ENCODE measurements at regions not wholly inside any gene's neighbourhood (a gene's known extent, or its start where the extent isn't known, plus 50 kb on each side); places are given as distances from the start of the nearest gene placed in this dataset.

DNA sequence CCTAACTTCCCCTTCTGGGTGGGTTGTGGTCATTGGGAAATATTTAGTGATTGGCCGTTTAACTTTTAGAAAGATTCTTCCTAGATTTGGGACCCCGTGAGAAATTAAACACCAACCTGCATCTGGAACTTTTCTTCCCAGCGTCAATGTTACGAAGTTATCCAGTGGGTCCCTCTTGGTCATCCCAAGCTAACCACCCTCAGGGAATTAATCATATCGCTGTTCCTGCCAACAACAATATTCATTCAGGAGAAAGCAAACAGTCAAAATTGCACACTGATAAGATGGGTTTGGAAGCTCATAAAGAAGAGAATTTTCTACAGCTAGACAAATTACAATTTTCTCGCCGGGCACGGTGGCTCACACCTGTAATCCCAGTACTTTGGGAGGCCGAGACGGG is 121.2 kb upstream of the STX18 start:
- WGBS, 2 donors = 76 to 85% methylated on average over 10 of the region's 10 CpGs
- DNase-seq (no peak), ATAC-seq (no peak)
- intact Hi-C loops (cut with DNase I) = no loop called here
- no peaks in the 10 kb centered on the region for H3K36me3 ChIP-seq (replicated peaks in 1 of 2; ENCODE audit: insufficient read depth in 1 of 2, low read depth in 2 of 2)
- H3K27me3 ChIP-seq = no peaks in the 10 kb centered on the region
- H3K4me3 ChIP-seq = no peak overlapping the region
- no peaks in the 10 kb centered on the region for H3K9me3 ChIP-seq
- no peak overlapping the region for H3K27ac ChIP-seq
- no peaks in the 10 kb centered on the region for H3K4me1 ChIP-seq
- no peak for TF ChIP-seq POLR2A (IDR thresholded peaks at IDR 0.05)
- TF ChIP-seq, protein P1, sequence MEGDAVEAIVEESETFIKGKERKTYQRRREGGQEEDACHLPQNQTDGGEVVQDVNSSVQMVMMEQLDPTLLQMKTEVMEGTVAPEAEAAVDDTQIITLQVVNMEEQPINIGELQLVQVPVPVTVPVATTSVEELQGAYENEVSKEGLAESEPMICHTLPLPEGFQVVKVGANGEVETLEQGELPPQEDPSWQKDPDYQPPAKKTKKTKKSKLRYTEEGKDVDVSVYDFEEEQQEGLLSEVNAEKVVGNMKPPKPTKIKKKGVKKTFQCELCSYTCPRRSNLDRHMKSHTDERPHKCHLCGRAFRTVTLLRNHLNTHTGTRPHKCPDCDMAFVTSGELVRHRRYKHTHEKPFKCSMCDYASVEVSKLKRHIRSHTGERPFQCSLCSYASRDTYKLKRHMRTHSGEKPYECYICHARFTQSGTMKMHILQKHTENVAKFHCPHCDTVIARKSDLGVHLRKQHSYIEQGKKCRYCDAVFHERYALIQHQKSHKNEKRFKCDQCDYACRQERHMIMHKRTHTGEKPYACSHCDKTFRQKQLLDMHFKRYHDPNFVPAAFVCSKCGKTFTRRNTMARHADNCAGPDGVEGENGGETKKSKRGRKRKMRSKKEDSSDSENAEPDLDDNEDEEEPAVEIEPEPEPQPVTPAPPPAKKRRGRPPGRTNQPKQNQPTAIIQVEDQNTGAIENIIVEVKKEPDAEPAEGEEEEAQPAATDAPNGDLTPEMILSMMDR (IDR thresholded peaks at IDR 0.05) = no peak

GRCh38 chr4:4662230-4662629 is 120.4 kb upstream of the STX18 start:
- DNase-seq (no peak), ATAC-seq (no peak)
- Histone ChIP-seq H3K4me3 (no peak overlapping the region), H3K4me1 (no peaks in the 10 kb centered on the region), H3K27ac (no peak overlapping the region), H3K27me3 (no peaks in the 10 kb centered on the region), H3K9me3 (no peaks in the 10 kb centered on the region), H3K36me3 (replicated peaks in 1 of 2; ENCODE audit: insufficient read depth in 1 of 2, low read depth in 2 of 2) (no peaks in the 10 kb centered on the region)
- WGBS, 2 donors = 85% methylated on average over 2 of the region's 2 CpGs
- TF ChIP-seq, protein P1 (IDR thresholded peaks at IDR 0.05) = no peak
- no peak for TF ChIP-seq POLR2A (IDR thresholded peaks at IDR 0.05)
- intact Hi-C loops (cut with DNase I) = no loop called here

DNA sequence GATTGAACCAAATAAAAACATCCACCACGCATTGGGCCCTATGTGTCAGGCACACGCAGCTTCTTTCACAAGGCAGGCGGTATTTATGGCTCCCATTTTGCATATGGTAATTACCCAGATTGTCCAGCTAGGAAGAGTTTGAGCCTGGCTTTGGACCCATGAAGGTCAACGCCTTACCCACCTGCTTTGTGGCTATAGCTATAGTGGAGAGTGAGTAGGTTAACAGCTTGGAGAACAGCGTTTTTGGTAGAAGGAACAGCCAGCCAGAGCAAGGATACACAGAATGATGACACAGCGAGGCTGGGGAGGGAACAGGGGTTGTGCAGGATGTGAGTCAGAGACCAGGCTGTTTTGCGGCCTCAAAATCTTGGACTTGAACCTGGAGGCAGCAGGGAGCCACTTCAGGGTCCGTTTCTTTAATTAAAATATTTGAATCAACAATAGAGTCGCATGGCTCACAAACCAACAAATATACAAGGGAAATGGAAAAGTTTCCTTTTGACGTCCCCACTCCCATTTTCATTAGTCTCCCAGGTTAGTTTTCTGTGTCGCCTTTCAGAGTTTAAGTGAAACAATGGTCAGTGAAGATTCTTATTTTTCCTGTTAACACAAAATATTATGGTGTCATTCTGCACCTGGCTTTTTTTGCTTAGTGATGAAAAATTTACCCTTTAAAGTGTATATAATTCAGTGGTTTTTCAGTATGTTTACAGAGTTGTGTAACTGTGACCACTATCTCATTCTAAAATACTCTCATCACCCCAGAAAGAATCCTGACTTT is 118.2 kb upstream of the STX18 start:
- Histone ChIP-seq H3K27ac (no peak overlapping the region), H3K36me3 (replicated peaks in 1 of 2; ENCODE audit: insufficient read depth in 1 of 2, low read depth in 2 of 2) (no peaks in the 10 kb centered on the region), H3K4me3 (no peak overlapping the region), H3K4me1 (no peaks in the 10 kb centered on the region), H3K27me3 (no peaks in the 10 kb centered on the region), H3K9me3 (no peaks in the 10 kb centered on the region)
- WGBS, 2 donors = 80% methylated on average over 11 of the region's 11 CpGs
- intact Hi-C loops (cut with DNase I) = no loop called here
- DNase-seq = peak in 1 of 4 donors; percentile 23
- peak; percentile 24 for ATAC-seq
- TF ChIP-seq POLR2A (IDR thresholded peaks at IDR 0.05) = no peak
- TF ChIP-seq, protein P1 (IDR thresholded peaks at IDR 0.05) = no peak

DNA sequence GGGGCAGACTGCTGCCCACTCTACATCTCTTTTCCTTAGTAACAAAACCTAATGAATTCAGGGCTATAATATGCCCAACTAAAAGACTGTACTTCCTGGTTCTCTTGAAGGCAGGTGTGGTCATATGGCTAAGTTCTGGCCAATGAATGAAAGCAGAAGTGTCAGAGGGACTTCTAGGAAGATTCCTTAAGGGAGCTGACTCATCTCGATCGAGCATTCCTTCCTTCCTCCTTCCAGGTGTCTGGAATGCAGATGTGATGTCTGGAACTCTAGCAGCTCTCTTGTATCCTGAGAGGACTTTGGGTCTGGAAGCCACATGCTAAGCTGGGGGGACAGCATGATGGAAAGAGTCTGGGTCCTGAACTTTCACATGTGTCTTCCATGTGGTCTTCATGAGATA is 116.2 kb upstream of the STX18 start:
- H3K27ac ChIP-seq = no peak overlapping the region
- H3K4me3 ChIP-seq = no peak overlapping the region
- H3K36me3 ChIP-seq (replicated peaks in 1 of 2; ENCODE audit: insufficient read depth in 1 of 2, low read depth in 2 of 2) = no peaks in the 10 kb centered on the region
- intact Hi-C loops (cut with DNase I) = no loop called here
- no peaks in the 10 kb centered on the region for H3K27me3 ChIP-seq
- WGBS, 2 donors = 88 to 93% methylated on average over 2 of the region's 2 CpGs
- ATAC-seq (no peak), DNase-seq (no peak)
- no peaks in the 10 kb centered on the region for H3K9me3 ChIP-seq
- H3K4me1 ChIP-seq = no peaks in the 10 kb centered on the region
- no peak for TF ChIP-seq POLR2A (IDR thresholded peaks at IDR 0.05)
- TF ChIP-seq, protein P1 (IDR thresholded peaks at IDR 0.05) = no peak

DNA sequence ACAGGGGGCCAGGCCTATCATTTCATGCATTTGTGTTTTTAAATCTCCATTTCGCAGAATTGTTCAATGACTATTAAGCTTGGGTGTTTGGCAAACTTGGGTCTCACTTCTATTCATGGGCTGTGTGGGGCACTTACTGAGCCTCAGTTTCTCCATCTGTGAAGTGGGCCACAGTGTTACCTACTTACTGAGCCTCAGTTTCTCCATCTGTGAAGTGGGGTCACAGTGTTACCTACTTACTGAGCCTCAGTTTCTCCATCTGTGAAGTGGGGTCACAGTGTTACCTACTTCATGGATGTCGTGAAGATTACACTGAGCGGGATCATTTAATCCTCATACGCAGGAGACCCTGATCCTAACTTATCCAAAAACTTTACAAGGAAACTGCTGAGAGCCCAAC is 115.1 kb upstream of the STX18 start:
- intact Hi-C loops (cut with DNase I) = no loop called here
- H3K4me3 ChIP-seq = no peak overlapping the region
- no peak overlapping the region for H3K27ac ChIP-seq
- 94 to 96% methylated on average over 4 of the region's 4 CpGs for WGBS, 2 donors
- H3K27me3 ChIP-seq = no peaks in the 10 kb centered on the region
- ATAC-seq = no peak
- no peaks in the 10 kb centered on the region for H3K9me3 ChIP-seq
- TF ChIP-seq, protein P1 (IDR thresholded peaks at IDR 0.05) = no peak
- TF ChIP-seq POLR2A (IDR thresholded peaks at IDR 0.05) = no peak
- H3K36me3 ChIP-seq (replicated peaks in 1 of 2; ENCODE audit: insufficient read depth in 1 of 2, low read depth in 2 of 2) = no peaks in the 10 kb centered on the region
- DNase-seq = no peak
- no peaks in the 10 kb centered on the region for H3K4me1 ChIP-seq

Data from body of pancreas (tissue), 4 donors.